ENCODE measurements at regions not wholly inside any gene's neighbourhood (a gene's known extent, or its start where the extent isn't known, plus 50 kb on each side); places are given as distances from the start of the nearest gene placed in this dataset.

DNA sequence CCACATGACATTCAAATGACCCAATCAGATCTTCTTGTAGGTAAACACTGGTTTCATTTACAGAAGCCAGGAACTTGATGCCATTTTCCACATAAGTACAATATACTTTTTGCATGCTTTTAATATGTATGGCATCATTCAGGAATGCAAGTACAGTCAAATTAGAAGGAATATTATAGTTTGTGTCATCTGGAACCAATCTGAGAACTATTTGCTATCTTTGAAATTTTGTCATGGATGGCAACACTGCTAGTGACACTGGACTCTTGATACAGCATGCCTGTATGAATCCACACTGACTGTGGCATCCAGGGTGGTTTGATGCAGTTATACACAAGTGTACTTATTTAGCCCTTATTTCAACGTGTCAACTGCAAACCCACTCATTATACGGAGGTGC lies 141.6 kb downstream of the EBLN2 start:
- Histone ChIP-seq H3K9me3 (no peaks in the 10 kb centered on the region), H3K36me3 (no peaks in the 10 kb centered on the region), H3K27me3 (no peaks in the 10 kb centered on the region), H3K4me1 (no peaks in the 10 kb centered on the region), H3K27ac (no peak overlapping the region), H3K4me3 (no peak overlapping the region)
- no peak for DNase-seq
- WGBS, 2 donors = 72 to 77% methylated on average over 2 of the region's 2 CpGs
- intact Hi-C loops (cut with DNase I) = no loop called here
- no peak for TF ChIP-seq POLR2A (IDR thresholded peaks at IDR 0.05)
- TF ChIP-seq, protein P1, sequence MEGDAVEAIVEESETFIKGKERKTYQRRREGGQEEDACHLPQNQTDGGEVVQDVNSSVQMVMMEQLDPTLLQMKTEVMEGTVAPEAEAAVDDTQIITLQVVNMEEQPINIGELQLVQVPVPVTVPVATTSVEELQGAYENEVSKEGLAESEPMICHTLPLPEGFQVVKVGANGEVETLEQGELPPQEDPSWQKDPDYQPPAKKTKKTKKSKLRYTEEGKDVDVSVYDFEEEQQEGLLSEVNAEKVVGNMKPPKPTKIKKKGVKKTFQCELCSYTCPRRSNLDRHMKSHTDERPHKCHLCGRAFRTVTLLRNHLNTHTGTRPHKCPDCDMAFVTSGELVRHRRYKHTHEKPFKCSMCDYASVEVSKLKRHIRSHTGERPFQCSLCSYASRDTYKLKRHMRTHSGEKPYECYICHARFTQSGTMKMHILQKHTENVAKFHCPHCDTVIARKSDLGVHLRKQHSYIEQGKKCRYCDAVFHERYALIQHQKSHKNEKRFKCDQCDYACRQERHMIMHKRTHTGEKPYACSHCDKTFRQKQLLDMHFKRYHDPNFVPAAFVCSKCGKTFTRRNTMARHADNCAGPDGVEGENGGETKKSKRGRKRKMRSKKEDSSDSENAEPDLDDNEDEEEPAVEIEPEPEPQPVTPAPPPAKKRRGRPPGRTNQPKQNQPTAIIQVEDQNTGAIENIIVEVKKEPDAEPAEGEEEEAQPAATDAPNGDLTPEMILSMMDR (IDR thresholded peaks at IDR 0.05) = no peak

DNA sequence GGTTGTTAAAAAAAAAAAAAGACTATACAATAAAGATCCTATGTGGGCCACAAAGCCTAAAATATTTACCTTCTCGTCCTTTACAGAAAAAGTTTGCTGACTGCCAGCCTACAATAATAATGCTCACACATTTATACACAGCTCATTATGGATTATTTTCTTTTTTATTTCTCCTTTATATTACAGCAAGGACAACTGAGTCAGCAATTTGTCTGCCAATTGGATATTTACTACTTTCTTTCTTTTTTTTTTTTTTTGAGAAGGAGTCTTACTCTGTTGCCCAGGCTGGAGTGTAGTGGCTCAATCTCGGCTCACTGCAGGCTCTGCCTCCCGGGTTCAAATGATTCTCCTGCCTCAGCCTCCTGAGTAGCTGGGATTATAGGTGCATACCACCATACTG lies 142.2 kb downstream of the EBLN2 start:
- Histone ChIP-seq H3K4me1 (no peaks in the 10 kb centered on the region), H3K9me3 (no peaks in the 10 kb centered on the region), H3K27me3 (no peaks in the 10 kb centered on the region), H3K4me3 (no peak overlapping the region), H3K36me3 (no peaks in the 10 kb centered on the region), H3K27ac (no peak overlapping the region)
- intact Hi-C loops (cut with DNase I) = no loop called here
- no peak for TF ChIP-seq POLR2A (IDR thresholded peaks at IDR 0.05)
- TF ChIP-seq, protein P1 (IDR thresholded peaks at IDR 0.05) = no peak
- no peak for DNase-seq
- 76 to 84% methylated on average over 3 of the region's 3 CpGs for WGBS, 2 donors

DNA sequence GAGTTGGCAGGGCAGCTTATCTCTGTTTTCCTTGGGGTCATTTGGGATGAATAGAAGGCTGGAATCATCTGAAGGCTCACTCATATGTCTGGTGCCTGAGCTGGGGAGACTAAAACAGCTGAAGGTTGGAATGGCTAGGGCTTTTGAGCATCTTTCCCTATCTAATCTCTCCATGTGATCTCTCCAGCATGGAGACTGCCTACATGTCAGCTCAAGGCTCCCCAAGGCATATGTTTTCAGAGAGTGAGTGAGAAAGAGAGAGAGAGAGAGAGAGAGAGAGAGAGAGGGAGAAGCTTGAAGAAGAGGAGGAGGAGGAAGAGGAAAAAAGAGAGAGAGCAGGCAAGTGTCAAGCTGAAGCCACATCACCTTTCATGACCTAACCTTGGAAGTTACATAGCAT lies 143.4 kb downstream of the EBLN2 start:
- Histone ChIP-seq H3K4me3 (no peak overlapping the region), H3K36me3 (no peaks in the 10 kb centered on the region), H3K27ac (no peak overlapping the region), H3K27me3 (no peaks in the 10 kb centered on the region), H3K9me3 (no peaks in the 10 kb centered on the region), H3K4me1 (no peaks in the 10 kb centered on the region)
- intact Hi-C loops (cut with DNase I) = no loop called here
- TF ChIP-seq, protein P1 (IDR thresholded peaks at IDR 0.05) = no peak
- no peak for TF ChIP-seq POLR2A (IDR thresholded peaks at IDR 0.05)
- DNase-seq = no peak

DNA sequence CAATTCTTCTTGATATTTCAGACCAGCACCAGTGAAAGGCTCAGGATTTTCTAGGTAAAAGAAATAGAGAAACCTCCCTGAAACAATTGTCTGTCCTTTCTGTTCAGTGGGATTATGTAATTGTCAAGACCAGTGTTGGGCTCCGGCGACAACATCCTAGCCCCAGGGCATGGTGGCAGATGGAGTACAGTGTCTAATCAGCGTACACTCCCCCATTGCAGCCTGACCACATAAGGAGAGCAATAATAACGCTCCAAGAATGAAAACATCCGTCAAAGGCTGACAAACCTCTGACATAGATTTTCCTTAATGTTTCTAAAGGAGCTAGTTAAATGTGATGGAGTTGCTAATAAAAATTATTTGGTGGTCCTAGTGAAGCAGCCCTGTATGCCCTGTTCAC lies 144.6 kb downstream of the EBLN2 start:
- WGBS, 2 donors = 79 to 87% methylated on average over 5 of the region's 5 CpGs

DNA sequence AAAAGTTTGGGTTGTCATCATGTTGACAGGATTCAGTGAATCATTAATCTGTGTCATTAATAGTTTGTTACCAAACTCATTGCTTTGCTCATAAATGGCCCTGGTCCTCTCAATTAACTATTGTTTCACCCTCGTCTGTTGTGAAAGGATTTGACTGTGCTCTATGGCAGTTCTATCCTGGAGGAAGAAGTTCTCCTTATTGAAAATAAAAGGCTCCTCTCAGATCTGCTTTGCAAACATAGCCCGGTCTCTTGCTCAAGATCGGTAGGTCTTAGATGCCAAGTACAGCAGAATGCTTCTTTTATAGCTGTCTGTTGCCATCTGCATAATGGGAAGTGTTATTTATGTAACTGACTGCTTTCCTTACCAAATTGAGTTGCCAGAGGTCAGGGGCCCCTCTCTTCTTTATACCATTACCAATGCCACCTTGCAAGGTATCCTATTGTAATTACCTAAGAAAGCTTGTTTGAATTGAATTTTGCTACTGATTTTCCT lies 146.5 kb downstream of the EBLN2 start:
- H3K4me1 ChIP-seq = no peaks in the 10 kb centered on the region
- no peaks in the 10 kb centered on the region for H3K9me3 ChIP-seq
- TF ChIP-seq POLR2A (IDR thresholded peaks at IDR 0.05) = no peak
- TF ChIP-seq, protein P1 (IDR thresholded peaks at IDR 0.05) = no peak
- intact Hi-C loops (cut with DNase I) = no loop called here
- no peak for DNase-seq
- no peak overlapping the region for H3K4me3 ChIP-seq
- H3K36me3 ChIP-seq = no peaks in the 10 kb centered on the region
- no peaks in the 10 kb centered on the region for H3K27me3 ChIP-seq
- 69 to 76% methylated on average over 3 of the region's 3 CpGs for whole genome bisulfite sequencing, 2 donors
- no peak overlapping the region for H3K27ac ChIP-seq

More for the DNA sequence above, 144.6 kb downstream of the EBLN2 start:
- Histone ChIP-seq H3K9me3 (no peaks in the 10 kb centered on the region), H3K4me1 (no peaks in the 10 kb centered on the region), H3K27me3 (no peaks in the 10 kb centered on the region), H3K36me3 (no peaks in the 10 kb centered on the region), H3K27ac (no peak overlapping the region), H3K4me3 (no peak overlapping the region)
- intact Hi-C loops (cut with DNase I) = no loop called here
- TF ChIP-seq POLR2A (IDR thresholded peaks at IDR 0.05) = no peak
- TF ChIP-seq, protein P1 (IDR thresholded peaks at IDR 0.05) = no peak
- no peak for DNase-seq
